HG03520 (cell line): ENCODE measurements at regions not wholly inside any gene's neighbourhood (a gene's known extent, or its start where the extent isn't known, plus 50 kb on each side); places are given as distances from the start of the nearest gene placed in this dataset.

Experiments
- ATAC-seq: cut with Tn5 transposase; IDR thresholded peaks from one replicate; pipeline ENCODE4 v1.9.1; 2021; ENCODE audit warnings: mild to moderate bottlenecking, moderate library complexity; ENCODE audit not compliant: unreplicated experiment

DNA sequence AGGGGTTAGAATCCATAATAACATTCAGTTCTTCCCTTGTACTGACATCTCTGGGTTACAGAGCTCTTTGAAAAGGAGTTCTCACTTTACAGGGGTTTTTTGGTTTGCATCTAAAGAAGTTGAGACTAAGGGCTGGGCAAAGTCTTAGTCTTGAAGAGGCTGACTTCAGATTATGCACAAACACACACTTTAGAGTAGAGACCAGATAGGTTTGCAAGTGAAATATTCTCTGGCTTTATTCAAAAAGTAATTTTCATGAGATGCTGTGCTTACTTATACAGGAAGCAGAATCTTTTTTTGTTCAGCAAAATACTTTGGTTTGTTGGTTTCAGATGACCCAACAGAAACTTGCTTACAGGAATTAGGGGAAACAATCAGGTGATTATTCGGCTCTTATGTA lies 410.9 kb upstream of the LRRTM1 start:
- ATAC-seq: no peak

DNA sequence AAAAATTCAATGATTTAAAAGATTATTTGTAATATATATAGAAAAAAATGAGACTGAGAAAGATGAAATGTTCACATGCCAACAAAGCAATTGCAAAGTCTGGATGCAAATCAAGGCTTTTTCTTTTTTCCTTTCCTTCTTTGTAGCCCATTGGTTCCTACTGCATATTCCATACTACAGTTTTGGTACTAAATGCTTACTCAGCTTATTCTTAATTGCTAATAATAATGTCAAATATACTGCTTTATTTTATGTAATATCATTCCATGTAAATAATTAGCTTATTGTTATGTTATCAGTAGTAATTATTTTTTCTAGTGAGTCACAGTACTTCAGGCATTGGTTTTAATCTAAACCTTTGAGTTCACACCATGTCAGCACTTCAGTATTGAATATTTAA lies 407.4 kb upstream of the LRRTM1 start:
- no peak for ATAC-seq

DNA sequence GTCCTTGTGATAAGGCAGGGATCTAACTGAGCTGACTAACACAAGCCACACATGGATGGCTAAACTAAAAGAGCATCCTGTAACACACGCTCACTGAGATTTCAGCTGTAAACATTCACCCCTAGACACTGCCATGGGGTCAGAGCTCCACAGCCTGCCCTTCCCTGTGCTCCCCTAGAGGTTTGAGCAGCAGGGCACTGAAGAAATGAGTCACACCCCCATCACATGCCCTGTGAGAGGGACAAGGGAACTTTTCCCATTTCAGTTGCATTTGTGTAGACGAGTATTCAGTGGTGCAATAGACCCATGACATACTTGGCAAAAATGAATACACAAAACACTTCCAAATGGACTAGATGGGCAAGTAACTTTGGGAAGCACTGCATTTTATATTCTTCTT lies 402.4 kb upstream of the LRRTM1 start:
- no peak for ATAC-seq

DNA sequence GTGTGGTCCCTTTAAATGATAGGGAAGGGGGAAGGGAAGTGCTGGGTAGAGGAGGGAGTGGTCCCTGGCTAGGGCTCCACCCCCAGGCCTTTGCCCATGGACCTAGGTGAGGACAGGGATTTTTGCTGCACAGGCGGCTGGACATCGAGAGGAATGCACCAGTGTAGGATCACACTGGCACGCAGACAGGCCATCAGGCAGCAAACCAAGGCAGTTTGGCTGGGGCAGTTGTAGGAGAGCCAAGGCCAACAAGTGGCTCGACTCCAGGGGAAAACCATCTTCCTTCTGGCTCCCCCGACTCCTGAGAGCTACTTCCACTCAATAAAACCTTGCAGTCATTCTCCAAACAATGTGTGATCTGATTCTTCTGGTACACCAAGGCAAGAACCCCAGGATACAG lies 402.0 kb upstream of the LRRTM1 start:
- no peak for ATAC-seq

DNA sequence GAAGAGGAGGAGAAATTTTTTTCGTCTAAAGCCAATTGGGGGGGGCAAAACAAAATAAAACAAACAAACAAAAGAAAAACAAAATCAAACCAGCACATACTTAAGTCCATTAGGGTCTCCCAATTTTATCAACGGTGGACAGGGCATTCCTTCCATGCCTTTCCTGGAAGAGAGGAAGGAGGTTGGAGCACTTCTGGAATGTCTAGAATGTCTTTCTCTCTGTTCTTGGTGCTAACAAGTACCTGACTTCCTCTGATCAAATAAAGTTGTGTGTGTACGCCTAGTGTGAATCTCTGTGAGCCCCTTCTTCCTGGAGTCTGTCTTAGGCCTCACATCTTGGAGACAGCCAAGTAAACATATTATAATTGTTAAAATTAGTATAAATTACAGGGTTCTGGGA lies 399.0 kb upstream of the LRRTM1 start:
- ATAC-seq: no peak

DNA sequence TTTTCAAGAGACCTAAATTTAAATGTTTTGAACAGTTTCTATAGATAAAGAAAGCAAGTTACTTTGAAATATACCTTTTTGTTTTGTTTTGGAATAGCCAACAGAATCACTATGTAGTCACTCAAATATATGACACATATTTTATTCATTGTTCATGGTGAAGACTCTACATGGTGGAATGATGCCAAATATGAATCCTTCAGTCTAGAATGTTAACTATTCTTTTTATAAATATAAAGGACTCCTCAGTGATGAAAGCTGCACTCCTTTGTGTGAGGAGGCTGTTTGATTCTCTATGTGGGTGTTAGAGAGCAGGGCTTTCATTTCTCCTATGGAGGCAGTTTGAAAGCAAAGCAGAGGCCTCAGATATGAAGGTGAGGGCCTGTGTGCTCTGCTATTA lies 396.4 kb upstream of the LRRTM1 start:
- no peak for ATAC-seq
